HG03565 (cell line): ENCODE measurements at regions not wholly inside any gene's neighbourhood (a gene's known extent, or its start where the extent isn't known, plus 50 kb on each side); places are given as distances from the start of the nearest gene placed in this dataset.

Experiments used
- ATAC-seq: cut with Tn5 transposase; IDR thresholded peaks from one replicate; pipeline ENCODE4 v1.9.1; 2021; ENCODE audit warnings: mild to moderate bottlenecking, moderate library complexity; ENCODE audit not compliant: unreplicated experiment

DNA sequence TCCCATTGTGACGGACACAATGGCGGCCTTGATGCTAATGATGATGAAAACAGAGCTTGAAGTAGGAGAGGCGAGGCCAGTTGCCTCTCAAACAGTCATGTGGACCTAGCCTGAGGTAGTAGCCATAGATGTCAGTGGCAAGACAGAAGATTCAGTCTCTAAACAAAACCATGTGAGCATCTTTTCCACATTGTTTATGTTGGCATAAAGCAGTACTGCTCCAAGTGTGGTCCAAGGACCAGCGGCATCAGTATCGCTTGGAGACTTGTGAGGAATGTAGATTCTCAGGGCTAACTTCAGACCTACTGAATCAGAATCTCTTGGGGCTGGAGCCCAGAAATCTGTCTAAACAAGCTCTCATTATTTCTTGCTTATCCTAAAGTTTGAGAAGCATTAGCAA lies 312.8 kb upstream of the JAG1 start:
- ATAC-seq = no peak

DNA sequence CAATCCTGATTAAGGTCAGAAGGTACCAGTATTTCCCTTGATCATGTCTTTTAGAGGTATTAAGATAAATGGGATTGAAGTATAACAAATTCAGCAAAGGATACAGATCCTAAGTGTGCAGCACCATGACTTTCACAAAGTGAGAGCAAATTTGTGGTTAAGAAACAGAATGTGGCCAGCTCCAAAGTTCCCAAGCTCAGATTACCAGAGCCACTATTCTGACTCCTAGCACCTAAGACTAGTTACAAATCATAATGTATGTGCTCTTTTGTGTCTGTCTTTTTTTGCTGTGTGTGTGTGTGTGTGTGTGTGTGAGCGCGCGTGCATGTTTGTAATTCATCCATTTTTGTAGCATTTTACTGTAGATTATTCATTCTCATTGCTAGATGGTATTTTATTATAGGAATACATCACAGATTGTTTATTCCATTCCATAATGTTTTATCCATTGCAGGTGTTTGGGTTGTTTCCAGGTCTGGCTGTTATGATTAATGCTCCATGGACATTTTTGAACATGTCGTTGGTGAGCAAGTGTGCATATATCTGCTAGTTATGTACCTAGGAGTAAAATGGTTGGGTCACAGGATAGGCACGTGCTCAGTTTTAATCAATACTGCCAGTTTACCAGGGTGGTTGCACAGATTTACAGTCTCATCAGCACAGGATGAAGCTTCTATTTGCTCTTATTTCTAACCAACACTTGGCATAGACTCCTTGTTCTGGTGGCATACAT lies 314.0 kb upstream of the JAG1 start:
- ATAC-seq = no peak

DNA sequence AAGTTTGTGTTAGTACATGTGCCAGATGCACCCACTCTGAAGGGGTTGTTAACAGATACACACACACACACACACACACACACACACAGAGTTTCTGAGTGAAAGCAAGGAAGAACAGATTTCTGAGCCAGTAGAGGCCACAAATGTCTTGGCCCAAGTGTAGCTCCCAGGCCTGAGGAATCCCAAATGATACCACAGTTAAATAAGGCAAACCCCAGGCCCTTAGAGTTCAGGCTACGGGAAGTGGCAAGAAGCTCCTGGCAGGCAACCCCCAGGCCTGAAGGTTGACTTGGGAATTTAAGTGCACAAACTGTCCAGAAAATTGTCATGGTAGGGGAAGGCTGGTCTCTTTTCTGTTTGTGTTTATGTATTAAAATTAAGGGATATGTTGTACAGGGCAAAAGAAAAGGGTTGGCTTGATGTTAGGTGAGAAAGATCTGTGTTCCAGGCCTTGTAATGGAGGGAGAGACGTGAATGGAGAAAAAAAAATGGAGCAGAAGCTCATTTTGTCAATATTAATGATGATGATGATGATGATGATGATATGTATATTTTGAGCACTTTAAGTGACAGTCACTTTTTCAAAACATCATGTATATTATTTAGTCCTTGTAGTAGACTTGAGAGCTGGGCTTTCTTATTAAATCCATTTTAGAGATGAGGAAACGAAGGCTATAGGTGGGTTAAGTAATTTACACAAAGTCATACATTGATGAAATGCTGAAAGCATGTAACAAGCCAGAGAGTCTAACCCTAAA lies 317.0 kb upstream of the JAG1 start:
- ATAC-seq = no peak

DNA sequence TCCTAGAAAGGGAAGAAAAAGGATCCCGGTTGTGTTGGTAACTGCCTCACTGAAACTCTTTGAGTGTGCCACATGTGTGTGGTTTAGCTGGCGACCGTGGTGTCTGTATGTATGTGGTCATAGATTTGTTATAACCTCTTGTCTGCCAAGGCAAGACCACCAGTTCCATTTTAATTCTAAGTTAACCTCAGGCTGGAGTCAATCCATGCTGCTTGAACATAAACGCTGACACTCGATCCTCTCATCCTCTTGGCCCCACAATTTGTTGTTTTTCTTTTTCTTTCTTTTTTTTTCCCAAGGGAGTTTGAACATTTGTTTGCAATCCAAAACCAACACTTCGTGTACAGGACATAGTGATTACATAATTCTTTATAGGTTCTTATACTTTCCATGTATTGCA lies 318.9 kb upstream of the JAG1 start:
- ATAC-seq = no peak

DNA sequence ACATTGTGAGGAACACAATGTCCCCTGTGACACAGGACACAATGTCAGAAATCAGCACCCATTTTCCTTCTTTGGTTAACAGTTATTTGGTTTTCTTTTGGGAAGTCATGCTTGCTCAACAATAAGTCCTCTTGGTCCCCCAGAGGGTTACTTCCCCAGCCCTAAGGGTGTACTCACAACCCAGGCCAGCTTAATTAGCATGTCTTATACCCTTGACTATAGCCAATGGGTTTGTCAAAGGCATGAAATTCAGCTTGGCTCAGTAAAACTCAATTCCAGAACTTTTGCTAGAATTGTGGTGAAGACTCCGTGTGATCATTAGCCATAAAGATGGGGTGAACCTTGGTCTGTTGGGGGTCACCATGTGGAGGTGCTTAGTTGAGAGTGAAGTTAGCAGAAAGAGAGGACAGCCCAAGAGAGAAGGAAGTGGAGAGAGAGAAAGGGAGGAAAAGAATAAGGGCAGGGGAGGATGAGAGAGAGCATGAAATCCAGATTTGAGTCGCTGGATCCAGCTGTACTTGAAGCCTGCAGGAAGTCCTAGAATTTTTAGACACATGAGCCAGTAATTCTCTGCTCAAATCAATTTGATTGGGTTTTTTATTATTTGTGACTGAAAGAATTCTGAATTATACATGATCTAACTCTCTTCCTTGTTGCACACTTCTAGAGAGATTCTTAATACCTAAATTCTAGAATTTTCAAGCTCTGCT lies 321.3 kb upstream of the JAG1 start:
- ATAC-seq = no peak

DNA sequence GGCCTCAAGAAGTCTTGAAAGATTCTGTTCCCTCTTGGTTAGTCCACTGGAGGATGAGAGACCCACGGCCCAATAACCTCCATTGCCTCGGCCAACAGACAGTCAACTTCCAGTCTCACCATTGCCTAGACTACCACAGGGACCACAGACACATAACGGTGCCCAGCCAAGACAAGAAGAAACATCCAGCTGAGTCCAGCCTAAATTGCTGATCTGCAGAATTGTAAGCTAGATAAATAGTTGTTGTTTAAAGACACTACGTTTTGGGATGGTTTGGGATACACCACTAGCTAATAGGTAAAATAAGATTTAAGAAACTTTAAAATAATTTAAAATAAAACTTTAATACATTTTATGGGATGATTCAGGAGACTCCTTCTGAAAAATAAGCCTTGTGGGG lies 324.7 kb upstream of the JAG1 start:
- ATAC-seq = no peak

DNA sequence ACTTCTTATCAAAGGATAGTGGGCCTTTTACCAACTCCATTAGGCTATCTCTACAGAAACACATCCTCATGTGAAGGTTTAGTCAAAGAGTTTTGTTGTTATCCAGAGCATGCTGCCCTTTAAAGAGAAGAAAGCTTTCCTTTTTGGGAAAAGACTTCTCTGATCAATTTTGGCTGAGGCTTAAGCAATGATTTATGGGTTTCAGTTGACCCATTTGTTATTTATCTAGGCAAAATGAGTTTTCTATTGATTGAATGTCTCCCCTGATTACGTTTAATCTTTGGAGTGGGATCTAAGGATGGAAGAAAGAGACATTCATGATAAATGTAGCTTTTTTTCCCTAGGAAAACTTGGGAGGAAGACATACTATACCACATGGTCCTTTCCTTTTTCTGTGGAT lies 326.6 kb upstream of the JAG1 start:
- no peak for ATAC-seq

DNA sequence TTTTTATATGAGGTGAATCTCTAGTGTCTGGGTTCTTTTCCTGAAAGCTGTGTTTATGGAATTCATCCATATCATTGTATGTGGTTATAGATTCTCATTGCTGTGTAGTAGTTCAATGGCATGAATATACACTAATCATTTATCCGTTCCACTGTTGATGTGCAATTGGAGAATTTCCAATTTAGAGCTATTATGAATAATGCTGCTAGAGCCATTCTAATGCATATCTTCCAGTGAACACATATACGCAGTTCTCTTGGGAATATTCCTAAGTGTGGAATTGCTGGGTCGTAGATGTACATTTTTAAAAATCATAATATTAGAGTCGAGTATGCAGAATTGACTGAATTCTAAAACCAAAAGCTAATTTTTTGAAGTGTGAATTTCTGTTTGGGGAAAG lies 327.5 kb upstream of the JAG1 start:
- ATAC-seq = no peak

DNA sequence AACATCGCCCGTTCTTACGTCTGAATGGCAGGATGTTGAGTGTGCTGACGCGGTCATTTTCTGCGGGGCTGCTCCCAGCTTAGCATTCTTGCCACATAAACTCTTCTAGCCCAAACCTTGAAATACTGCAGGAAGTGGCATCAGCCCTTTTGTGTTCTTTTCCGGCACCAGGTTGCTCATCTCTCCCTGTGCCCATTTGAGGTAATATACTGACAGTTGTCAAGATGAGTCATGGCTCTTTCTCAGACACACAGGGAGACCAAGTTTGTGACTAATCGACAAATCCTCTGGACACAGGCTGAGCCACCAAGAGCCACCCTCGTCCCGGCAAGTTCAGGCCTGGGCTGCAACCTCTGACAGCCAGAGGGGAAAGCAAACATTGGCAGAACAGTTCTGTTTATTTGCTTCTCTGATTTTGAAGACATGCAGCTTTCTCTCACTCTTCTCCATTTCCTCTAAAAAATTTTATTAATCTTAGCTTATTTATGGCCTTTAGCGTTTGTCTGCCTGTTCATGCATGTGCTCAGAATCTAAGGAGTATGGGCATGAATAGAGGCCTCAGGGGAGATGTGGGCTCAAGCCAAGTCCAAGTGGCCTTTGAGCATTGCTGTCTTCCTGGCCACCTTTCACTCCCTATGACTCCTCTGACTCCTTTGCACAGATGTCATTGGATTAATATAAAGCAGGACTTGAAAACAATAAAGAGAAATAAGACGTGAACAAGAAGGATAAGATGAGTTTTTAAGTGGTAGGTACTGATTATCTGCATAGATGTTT lies 328.2 kb upstream of the JAG1 start:
- ATAC-seq = no peak

DNA sequence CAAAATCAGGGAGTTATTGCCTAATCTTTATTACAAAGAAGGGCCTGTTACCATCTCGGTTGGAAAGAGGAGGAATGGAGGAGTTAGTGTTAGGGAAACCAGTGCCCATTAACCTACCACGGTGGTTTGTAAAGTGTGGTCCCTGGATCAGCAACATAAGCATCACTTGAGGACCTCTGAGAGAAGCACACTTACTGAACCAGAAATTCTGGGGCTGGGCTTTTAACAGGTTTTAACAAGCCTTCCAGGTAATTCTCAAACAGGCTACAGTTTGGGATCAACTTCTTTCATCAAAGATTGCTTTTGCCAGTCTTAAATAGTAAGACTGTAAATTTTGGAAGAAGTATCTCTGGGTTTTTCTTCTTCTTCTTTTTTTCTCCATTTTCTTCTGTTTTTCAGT lies 329.5 kb upstream of the JAG1 start:
- no peak for ATAC-seq

DNA sequence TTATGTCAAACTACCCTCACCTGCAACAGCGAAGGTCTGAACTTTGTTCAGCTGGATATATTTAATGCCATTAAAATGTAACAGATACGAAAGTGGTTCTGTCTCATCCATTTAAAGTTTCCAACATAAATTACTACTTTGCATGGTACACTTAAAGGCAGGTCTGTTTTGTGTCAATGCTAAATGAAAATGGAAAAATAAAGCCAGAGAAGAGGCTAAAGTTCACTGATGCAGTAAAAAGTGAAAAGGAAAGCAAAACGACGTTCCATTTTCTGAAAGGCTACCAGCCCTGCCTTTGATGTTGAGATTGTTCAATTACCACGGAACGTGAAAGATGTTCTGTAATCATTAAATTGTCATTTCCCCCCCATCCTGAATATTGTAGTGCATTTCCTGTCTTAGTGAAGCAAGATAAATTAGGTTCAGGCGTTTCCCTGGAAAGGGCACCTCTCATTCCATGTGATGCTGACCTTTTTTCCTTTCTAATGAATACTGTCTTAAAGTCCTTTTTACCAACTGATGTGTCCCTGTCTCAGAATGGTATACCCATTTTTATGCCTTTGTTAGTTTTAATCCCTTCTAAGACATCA lies 334.7 kb upstream of the JAG1 start:
- ATAC-seq = no peak

DNA sequence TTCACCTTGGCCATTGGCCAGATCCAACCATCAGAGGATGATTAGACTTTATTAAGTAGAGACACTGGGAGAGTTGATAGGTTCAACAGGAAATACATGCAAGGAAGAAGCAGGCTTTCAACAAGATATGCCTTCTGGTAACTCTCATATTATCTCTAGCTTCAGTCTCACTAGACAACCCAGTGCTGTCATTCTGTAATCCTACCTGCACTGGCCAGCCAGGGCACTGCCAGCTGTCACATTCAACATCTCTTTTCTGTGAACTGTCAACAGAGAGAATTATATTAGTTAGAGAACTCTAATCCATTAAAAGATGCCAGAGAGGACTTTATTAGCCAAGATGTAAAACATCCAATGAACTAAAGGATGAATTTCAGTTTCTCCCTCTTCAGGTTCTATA lies 337.9 kb upstream of the JAG1 start:
- no peak for ATAC-seq

DNA sequence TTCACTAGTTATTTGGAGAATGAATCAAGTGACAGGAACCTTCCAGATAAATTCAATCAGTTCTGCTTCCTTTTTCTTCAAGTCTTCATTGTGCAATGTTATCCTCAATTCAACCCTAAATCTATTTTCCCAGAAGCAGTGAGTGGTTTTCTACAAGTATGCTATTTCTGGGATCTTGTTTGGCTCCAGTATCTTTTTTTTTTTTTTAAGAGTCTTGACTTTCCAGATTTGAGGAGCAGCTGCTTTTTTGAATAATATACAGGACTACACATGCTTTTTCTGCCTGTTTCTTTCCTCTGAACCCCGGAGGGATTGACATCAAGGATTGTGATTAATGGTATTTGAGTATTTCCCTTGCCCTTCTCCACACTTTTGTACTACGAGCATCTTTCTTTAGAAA lies 339.2 kb upstream of the JAG1 start:
- no peak for ATAC-seq

DNA sequence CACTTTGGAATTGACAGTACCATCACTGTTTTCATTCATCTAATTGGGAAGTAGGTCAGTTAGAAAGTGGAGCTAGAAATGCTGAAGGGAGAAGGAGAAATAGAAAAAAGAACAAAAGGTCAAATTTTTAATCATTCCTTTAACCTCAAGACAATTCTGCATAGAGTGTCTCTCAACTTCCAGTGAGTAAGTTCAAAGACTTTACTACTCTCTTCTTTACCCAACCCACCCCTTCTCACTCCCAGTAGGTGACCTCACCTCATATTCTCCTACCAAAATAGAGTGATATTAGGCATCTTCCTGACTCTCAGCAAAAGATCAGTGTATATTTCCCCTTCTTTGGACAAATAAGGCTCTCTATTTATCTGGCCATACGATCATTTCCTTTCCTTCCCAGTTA lies 340.0 kb upstream of the JAG1 start:
- ATAC-seq = no peak

DNA sequence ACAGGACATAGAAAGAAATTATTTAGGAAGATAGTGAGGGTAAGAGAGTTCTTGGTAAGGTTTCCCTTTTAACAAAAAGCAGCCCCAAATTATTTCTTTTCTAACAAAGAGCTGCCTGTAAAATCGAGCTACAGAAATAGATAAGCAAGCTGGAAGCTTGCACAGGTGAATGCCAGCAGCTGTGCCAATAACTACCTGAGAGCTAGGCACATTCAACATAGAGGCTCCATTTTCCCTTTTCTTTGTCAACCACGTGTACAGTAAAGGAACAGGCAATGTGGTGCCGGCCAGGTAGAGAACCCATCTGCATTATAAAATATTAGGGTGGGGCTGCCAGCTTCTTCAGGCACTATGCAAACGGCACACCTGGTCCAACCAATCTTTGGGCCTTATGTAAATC lies 341.6 kb upstream of the JAG1 start:
- ATAC-seq = no peak

DNA sequence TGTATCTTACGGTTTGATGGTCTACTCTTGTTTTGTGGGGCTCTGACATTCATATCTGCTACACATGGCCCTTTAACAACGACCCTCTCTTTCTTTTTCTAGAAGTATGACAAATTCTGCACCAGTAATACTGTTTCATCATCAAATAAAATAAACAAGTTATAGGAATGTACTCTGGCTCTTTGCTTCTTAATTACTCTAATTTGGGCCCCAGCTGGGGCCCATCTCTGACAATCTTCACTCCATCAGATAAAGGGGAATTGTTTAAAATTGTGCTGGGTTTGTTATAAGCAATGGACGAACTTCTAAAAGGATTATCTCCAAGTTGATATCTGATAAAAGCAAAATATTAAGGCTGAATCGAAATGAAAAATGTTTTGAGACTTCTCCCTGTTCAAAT lies 343.6 kb upstream of the JAG1 start:
- no peak for ATAC-seq

DNA sequence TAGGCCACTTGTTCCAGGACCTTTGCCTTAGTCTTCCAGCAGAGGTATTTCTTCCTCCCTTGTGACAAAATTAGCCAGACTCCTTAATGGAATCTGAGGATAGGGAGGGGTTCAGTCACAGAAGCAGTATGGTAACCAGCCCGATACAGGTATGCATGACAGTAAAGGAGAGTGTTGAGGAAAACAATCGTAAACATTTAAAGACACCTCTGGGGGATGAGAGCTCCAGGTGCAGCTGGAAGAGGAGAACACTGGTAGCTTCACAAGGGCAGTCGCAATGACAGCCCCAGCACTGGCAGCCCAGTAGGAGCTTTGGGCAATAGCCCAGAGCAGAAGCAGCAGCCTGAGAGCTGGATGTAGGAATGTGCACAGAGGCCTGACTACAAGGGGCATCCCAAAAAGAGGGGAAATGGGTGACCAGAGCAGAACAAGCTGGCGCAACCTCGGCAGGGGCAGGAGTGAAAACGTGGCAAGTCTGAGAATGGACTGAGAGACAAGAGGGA lies 344.9 kb upstream of the JAG1 start:
- no peak for ATAC-seq

DNA sequence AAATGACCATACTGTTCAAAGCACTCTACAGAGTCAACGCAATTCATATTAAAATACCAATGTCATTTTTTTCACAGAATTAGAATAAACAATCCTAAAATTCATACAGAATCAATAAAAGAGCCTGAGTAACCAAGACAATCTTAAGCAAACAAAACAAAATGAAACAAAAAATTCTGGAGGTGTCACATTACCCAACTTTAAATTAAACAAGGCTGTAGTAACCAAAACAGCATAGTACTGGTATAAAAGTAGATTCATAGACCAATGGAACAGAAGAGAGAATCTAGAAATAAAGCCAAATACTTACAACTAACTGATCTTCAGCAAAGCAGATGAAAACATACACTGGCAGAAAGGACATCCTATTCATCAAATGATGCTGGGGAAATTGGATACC lies 346.9 kb upstream of the JAG1 start:
- no peak for ATAC-seq

DNA sequence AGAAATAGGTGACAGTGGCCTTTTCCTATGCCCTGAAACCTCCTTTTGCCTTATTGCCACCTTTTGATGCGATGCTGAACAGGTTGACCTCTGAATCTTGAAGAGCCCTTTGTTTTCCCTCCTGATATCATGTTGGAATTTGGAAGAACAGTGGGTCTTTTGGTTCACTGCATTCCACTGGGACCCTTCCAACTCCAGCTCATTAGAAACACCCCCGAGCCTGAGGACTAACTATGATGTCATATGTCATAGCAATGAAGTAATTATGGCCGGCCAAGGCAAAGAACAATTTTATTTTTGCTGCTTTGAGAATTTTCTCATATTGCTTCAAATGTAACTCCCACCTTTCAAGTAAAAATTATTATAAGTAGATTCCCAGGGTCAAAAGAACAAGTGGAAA lies 353.4 kb upstream of the JAG1 start:
- no peak for ATAC-seq

DNA sequence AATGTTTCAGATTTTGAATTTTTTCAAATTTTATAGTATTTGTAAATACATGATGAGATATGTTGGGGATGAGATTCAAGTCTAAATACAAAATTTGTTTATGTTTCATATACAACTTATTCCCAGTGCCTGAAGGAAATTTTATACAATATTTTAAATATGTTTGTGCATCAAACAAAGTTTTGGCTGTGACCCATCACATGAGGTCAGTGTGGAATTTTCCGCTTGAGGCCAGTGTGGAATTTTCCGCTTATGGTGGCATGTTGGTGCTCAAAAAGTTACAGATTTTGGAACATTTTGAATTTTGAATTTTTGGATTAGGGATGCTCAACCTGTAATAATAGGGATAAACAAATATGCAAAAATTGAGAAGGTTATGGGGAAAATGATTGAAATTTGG lies 356.6 kb upstream of the JAG1 start:
- ATAC-seq = no peak

DNA sequence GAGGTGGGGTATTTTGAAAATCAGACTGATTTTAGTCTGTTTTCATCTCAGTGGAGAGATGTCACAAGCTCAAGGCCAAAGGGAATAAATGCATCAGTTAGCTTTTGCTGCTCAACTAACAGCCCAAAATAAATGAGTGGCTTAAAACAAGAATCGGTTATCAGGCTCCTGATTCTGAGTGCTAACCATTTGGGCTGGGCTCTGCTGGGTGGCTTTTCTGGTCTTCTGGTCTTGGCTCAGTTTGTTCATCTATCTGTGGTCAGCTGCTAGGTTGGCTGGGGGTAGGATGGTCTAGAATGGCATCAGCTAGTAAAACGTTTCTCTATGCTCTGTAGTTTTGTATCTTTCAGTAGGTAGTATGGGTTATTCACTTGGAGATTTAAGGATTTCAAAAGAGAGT lies 357.5 kb upstream of the JAG1 start:
- no peak for ATAC-seq
